ENCODE measurements at regions not wholly inside any gene's neighbourhood (a gene's known extent, or its start where the extent isn't known, plus 50 kb on each side); places are given as distances from the start of the nearest gene placed in this dataset.

DNA sequence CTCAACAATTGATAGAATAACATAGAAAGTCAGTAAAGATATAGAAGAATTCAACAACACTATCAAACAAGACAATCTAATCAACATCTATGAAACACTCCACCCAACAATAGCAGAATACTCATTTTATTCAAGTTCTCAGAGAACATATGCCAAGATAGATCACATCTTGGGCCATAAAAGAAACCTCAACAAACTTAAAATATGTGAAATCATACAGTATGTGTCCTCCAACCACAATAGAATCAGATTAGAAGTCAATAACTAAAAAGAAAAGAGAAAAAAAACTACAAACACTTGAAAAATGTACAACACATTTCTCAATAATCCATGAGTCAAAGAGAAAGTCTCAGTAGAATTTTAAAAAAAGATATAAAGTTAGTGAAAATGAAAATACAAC is 78.6 kb upstream of the LDB2 start:
- no peak overlapping the region for H3K9ac ChIP-seq (ENCODE audit: low read depth, low read length)
- H3K4me3 ChIP-seq (ENCODE audit: low read length) = no peak overlapping the region
- no peaks in the 10 kb centered on the region for H3K36me3 ChIP-seq (ENCODE audit: insufficient read depth, low read length)
- H3K4me1 ChIP-seq (ENCODE audit: insufficient read depth, low read length) = no peaks in the 10 kb centered on the region; the same call in 1 of the 2 replicates
- H3K27ac ChIP-seq (ENCODE audit: low read depth, low read length) = no peak overlapping the region
- no peaks in the 10 kb centered on the region for H3K27me3 ChIP-seq (ENCODE audit: insufficient read depth, low read length)
- H3K9me3 ChIP-seq (ENCODE audit: insufficient read depth, low read depth, low read length) = no peaks in the 10 kb centered on the region

DNA sequence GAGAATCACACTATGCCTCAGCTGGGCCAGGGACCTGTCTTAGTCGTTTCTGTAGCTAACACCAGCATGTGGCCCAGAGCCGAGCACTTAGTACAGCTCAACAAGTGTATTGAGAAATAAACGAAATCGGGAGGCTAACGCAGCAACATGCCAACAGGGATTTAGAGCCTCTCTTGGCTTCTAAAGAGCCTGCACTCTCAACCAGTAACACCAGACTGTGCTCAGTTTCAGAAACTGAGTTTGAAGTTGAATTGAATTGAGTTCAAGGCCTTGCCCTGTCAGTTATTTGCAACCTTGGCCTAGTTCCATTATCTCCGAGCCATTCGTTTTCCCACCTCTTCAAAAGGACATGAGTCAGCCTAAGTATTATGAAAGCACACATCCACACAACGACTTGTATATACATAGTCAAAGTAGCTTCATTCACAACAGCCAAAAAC is 71.3 kb upstream of the LDB2 start:
- Histone ChIP-seq H3K27me3 (ENCODE audit: insufficient read depth, low read length) (no peaks in the 10 kb centered on the region), H3K4me3 (ENCODE audit: low read length) (no peak overlapping the region), H3K27ac (ENCODE audit: low read depth, low read length) (no peak overlapping the region), H3K9ac (ENCODE audit: low read depth, low read length) (no peak overlapping the region), H3K36me3 (ENCODE audit: insufficient read depth, low read length) (no peaks in the 10 kb centered on the region), H3K4me1 (ENCODE audit: insufficient read depth, low read length) (peaks cover 5% of the 10 kb centered on the region), H3K9me3 (ENCODE audit: insufficient read depth, low read depth, low read length) (no peaks in the 10 kb centered on the region)
- 87% methylated on average over 8 of the region's 8 CpGs for WGBS

DNA sequence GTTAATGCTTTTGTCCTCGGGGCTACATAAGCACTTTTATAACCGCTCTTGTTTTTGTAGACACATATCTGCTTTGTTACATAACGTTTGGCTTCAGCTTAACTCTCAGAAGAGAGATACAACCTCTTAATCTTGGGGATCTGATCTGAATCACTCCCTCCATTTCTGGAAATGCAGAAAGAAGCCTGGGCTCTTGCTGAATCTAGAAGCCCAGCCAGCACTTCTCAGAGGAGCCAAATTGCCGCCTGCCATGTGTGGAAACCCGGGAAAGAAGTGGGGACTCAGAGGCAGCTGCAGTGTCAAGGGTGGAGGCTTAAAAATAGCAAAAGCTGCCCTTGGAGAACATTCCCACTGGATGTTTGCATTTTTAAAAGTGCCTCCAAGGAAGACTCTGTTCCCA is 69.3 kb upstream of the LDB2 start:
- Histone ChIP-seq H3K36me3 (ENCODE audit: insufficient read depth, low read length) (no peaks in the 10 kb centered on the region), H3K4me1 (ENCODE audit: insufficient read depth, low read length) (peaks cover 5% of the 10 kb centered on the region), H3K9ac (ENCODE audit: low read depth, low read length) (no peak overlapping the region), H3K27me3 (ENCODE audit: insufficient read depth, low read length) (no peaks in the 10 kb centered on the region), H3K4me3 (ENCODE audit: low read length) (no peak overlapping the region), H3K27ac (ENCODE audit: low read depth, low read length) (no peak overlapping the region), H3K9me3 (ENCODE audit: insufficient read depth, low read depth, low read length) (no peaks in the 10 kb centered on the region)
- 87% methylated on average over 5 of the region's 5 CpGs for WGBS

DNA sequence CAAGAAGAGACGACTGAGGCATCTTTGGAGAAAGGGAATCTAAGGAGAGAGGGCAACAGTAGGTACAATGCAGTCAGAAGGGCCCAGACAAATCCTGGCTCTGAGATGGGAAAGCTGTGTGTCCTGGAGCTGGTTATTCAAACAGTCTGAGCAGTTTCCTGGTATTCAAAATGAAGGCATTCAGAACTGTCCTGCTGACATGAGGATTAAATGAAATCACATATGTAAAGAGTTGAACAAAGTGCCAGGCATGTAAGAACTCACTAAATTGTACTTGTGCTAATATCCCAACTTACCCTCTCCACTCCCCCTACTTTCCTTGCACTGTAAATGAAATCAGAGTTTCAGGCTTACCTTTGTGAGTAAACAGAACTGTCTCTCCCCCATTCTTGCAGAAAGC is 60.9 kb upstream of the LDB2 start:
- H3K27me3 ChIP-seq (ENCODE audit: insufficient read depth, low read length) = no peaks in the 10 kb centered on the region
- H3K36me3 ChIP-seq (ENCODE audit: insufficient read depth, low read length) = no peaks in the 10 kb centered on the region
- H3K4me1 ChIP-seq (ENCODE audit: insufficient read depth, low read length) = peaks cover 9% of the 10 kb centered on the region
- peaks cover 12% of the 10 kb centered on the region; the same call in 1 of the 2 replicates for H3K9me3 ChIP-seq (ENCODE audit: insufficient read depth, low read depth, low read length)
- WGBS = 66% methylated on average over 1 of the region's 1 CpG
- no peak overlapping the region for H3K4me3 ChIP-seq (ENCODE audit: low read length)
- H3K9ac ChIP-seq (ENCODE audit: low read depth, low read length) = no peak overlapping the region
- no peak overlapping the region for H3K27ac ChIP-seq (ENCODE audit: low read depth, low read length)

DNA sequence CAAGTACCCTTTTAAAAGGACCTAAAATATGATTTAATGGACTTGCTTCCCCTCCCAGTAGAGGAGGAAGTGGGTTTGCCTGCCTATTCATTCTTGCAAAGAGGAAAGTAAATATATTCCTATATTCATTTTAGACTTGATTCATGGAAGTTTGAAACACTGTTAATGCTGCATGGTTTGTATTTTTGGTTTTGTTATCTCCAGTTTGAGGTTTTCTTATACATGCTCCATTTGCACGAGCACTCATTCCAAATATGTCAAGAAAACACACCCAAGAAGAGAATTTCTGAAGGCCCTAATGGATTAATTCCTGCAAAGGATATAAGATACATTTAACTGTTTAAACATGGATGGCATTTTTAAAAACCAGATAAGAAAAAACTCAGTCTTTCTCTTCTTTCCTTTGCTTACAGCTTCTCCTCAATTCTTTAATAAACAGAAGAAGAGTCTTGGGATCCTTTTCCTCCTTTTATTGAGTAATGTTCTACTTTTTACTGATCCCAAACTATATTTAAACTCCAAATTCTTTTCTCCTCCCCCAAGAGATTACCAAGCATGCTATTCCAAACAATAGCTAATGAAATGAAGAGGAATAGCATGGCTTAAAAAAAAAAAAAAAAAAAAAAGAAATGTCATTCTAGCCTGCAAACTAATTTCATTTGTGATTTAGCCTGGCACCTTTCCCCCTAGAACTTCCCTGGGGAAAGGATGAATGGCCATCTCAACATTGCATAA is 54.6 kb upstream of the LDB2 start:
- WGBS = 100% methylated on average over 1 of the region's 1 CpG
- H3K4me3 ChIP-seq (ENCODE audit: low read length) = no peak overlapping the region

DNA sequence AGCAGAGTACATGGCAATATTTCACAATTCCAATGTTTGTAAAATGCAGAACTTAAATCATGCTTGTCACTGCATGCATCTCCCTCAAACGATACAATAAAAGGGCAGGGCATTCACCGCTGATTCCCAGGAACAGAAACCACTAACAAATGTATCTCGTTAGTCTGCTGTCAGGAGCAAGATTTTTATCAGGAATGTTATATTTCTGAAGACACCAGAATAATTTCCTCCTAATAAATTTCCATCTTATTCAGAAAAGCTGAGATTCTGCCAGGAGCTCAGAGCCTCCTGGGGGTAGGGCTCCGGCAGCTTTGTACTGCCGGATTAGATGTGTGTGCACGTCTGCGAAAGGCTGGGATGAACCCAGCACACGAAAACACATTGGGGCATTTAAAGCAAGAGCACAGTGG is 54.0 kb upstream of the LDB2 start:
- Histone ChIP-seq H3K36me3 (ENCODE audit: insufficient read depth, low read length) (no peaks in the 10 kb centered on the region), H3K4me1 (ENCODE audit: insufficient read depth, low read length) (peaks cover 6% of the 10 kb centered on the region), H3K9me3 (ENCODE audit: insufficient read depth, low read depth, low read length) (peaks cover 6% of the 10 kb centered on the region), H3K27me3 (ENCODE audit: insufficient read depth, low read length) (no peaks in the 10 kb centered on the region), H3K9ac (ENCODE audit: low read depth, low read length) (no peak overlapping the region), H3K4me3 (ENCODE audit: low read length) (no peak overlapping the region), H3K27ac (ENCODE audit: low read depth, low read length) (no peak overlapping the region)
- 90% methylated on average over 8 of the region's 8 CpGs for WGBS

More for the DNA sequence above, 54.6 kb upstream of the LDB2 start:
- peaks cover 6% of the 10 kb centered on the region for H3K9me3 ChIP-seq (ENCODE audit: insufficient read depth, low read depth, low read length)
- no peak overlapping the region for H3K27ac ChIP-seq (ENCODE audit: low read depth, low read length)
- H3K9ac ChIP-seq (ENCODE audit: low read depth, low read length) = no peak overlapping the region
- no peaks in the 10 kb centered on the region for H3K36me3 ChIP-seq (ENCODE audit: insufficient read depth, low read length)
- no peaks in the 10 kb centered on the region for H3K27me3 ChIP-seq (ENCODE audit: insufficient read depth, low read length)
- H3K4me1 ChIP-seq (ENCODE audit: insufficient read depth, low read length) = peaks cover 6% of the 10 kb centered on the region
